GM12891 (cell line): ENCODE measurements at regions not wholly inside any gene's neighbourhood (a gene's known extent, or its start where the extent isn't known, plus 50 kb on each side); places are given as distances from the start of the nearest gene placed in this dataset.

Experiments used
- POLR2A ChIP-seq: IDR thresholded peaks from 2 replicates; pipeline ENCODE4 v1.6.1; 2011; ENCODE audit warnings: low read depth, low read length, control low read depth
- POU2F2 ChIP-seq: IDR thresholded peaks from 2 replicates; pipeline ENCODE4 v1.6.1; 2011; ENCODE audit warnings: low read depth, mild to moderate bottlenecking, control low read depth, low read length, moderate library complexity
- SPI1 ChIP-seq: IDR thresholded peaks from 2 replicates; pipeline ENCODE4 v1.6.1; 2011; ENCODE audit warnings: low read depth, low read length, control low read depth

DNA sequence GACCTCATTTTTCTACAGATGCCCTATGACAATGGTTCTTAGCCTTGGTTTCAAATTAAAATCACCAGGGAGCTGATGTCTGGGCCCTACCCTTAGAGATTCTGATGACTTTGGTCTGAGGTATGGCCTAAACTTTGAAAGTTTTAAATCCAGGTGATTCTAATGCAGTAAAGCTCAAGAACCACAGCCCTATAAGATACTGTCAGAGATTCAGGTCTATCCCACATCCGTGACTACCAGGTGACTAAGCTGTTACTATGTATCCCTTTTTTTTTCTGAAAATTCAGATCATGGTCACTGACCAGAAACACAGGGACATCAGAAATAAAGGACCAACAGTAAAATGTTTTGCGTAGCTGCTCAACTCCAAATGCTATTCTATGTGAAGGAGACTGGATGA, 148.8 kb upstream of the BMP4 start:
- TF ChIP-seq POLR2A (no peak), POU2F2 (no peak), SPI1 (no peak)
